ENCODE measurements at regions not wholly inside any gene's neighbourhood (a gene's known extent, or its start where the extent isn't known, plus 50 kb on each side); places are given as distances from the start of the nearest gene placed in this dataset.

GRCh38 chr16:79728923-79729240 lies 128.3 kb upstream of the MAF start:
- intact Hi-C loops (cut with micrococcal nuclease): no loop called here

DNA sequence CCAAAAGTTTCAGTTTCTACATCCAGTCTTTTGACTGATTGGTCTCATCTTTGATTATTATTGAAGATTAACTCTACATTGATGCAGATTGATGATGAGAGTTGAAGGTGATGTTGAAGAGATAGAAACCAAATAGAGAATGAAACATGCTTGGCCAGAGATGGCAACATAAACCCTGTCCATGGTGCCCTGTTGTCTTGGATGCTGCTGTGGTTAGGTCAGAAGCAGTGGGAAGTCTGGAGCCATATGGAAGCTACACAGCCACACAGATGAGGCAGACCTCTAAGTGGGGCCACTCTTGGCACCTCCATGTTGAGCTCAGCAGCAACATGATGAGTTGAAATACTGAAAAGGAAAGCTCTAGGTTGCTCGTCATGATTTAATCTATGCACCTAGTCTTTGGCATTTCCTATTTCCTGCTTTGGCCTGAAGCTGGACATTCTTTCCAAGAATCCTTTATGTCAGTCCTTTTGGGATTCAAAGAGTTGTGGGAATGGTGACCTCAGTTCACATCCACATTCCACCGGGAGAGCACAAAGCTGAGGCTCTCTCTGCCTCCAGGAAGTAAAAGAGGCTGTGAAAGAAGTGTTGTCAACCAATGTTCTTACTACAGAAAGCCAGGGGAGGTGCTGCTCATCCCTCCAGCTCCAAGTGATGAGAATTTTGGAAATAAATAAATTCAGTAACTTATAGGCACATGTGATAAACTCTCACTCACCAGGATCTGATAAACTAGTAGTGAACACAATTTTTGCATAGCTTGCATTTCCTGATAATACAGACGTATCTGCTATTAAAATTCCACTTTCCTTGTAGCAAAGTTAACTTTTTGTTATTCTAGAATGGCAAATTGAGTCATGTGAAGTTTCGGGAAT lies 127.7 kb upstream of the MAF start:
- Mint-ChIP-seq H3K4me1 (peaks cover 0 to 4% (median 0%) of the 10 kb centered on the region in 7 donors), H3K27me3 (peaks cover 0 to 13% (median 8%) of the 10 kb centered on the region in 5 donors), H3K9me3 (peaks cover 0 to 10% (median 0%) of the 10 kb centered on the region in 11 donors), H3K4me3 (no peak overlapping the region), H3K36me3 (peaks cover 0 to 9% (median 0%) of the 10 kb centered on the region in 5 donors), H3K27ac (no peak overlapping the region)
- no peak overlapping the region for H3K4me3 ChIP-seq (ENCODE audit: low read length)
- no peak for ATAC-seq
- no peaks in the 10 kb centered on the region for H3K9me3 ChIP-seq (ENCODE audit: control insufficient read depth in 2 of 3, low read length in 3 of 3)
- no peaks in the 10 kb centered on the region for H3K4me1 ChIP-seq (ENCODE audit: control insufficient read depth in 2 of 2, insufficient read depth in 2 of 2, low read length in 2 of 2)
- H3K36me3 ChIP-seq (ENCODE audit: control insufficient read depth in 2 of 3, insufficient read depth in 3 of 3, low read length in 3 of 3): no peaks in the 10 kb centered on the region
- DNase-seq: no peak
- ChIA-PET CTCF (no interaction called here), POLR2A (no interaction called here)
- intact Hi-C loops (cut with micrococcal nuclease): no loop called here
- H3K27ac ChIP-seq (ENCODE audit: low read depth, low read length): no peak overlapping the region
- H3K27me3 ChIP-seq (ENCODE audit: control insufficient read depth in 2 of 2, insufficient read depth in 2 of 2, low read length in 2 of 2): no peaks in the 10 kb centered on the region

More at GRCh38 chr16:79728923-79729240, 128.3 kb upstream of the MAF start:
- no peaks in the 10 kb centered on the region for H3K36me3 ChIP-seq (ENCODE audit: control insufficient read depth in 2 of 3, insufficient read depth in 3 of 3, low read length in 3 of 3)
- no peak overlapping the region for H3K27ac ChIP-seq (ENCODE audit: low read depth, low read length)
- H3K9me3 ChIP-seq (ENCODE audit: control insufficient read depth in 2 of 3, low read length in 3 of 3): no peaks in the 10 kb centered on the region
- H3K27me3 Mint-ChIP-seq: peaks cover 0 to 15% (median 13%) of the 10 kb centered on the region in 5 donors
- ChIA-PET CTCF (no interaction called here), POLR2A (no interaction called here)
- no peak for DNase-seq
- H3K4me1 ChIP-seq (ENCODE audit: control insufficient read depth in 2 of 2, insufficient read depth in 2 of 2, low read length in 2 of 2): no peaks in the 10 kb centered on the region
- no peak overlapping the region for H3K4me3 ChIP-seq (ENCODE audit: low read length)
- H3K27me3 ChIP-seq (ENCODE audit: control insufficient read depth in 2 of 2, insufficient read depth in 2 of 2, low read length in 2 of 2): no peaks in the 10 kb centered on the region
- H3K9me3 Mint-ChIP-seq: peaks cover 0 to 10% (median 0%) of the 10 kb centered on the region in 11 donors
- peaks cover 0 to 7% (median 0%) of the 10 kb centered on the region in 5 donors for H3K36me3 Mint-ChIP-seq
- peaks cover 0 to 4% (median 0%) of the 10 kb centered on the region in 7 donors for H3K4me1 Mint-ChIP-seq
- no peak overlapping the region for H3K4me3 Mint-ChIP-seq
- no peak for ATAC-seq
- H3K27ac Mint-ChIP-seq: no peak overlapping the region

GRCh38 chr16:79726902-79727301 lies 126.4 kb upstream of the MAF start:
- ChIA-PET POLR2A (no interaction called here), CTCF (no interaction called here)
- H3K4me3 Mint-ChIP-seq: no peak overlapping the region
- H3K4me3 ChIP-seq (ENCODE audit: low read length): no peak overlapping the region
- H3K27me3 Mint-ChIP-seq: peaks cover 0 to 13% (median 7%) of the 10 kb centered on the region in 5 donors
- H3K4me1 ChIP-seq (ENCODE audit: control insufficient read depth in 2 of 2, insufficient read depth in 2 of 2, low read length in 2 of 2): no peaks in the 10 kb centered on the region
- intact Hi-C loops (cut with micrococcal nuclease): no loop called here
- DNase-seq: no peak
- H3K27me3 ChIP-seq (ENCODE audit: control insufficient read depth in 2 of 2, insufficient read depth in 2 of 2, low read length in 2 of 2): no peaks in the 10 kb centered on the region
- ATAC-seq: no peak
- H3K27ac ChIP-seq (ENCODE audit: low read depth, low read length): no peak overlapping the region
- peaks cover 0 to 15% (median 0%) of the 10 kb centered on the region in 5 donors for H3K36me3 Mint-ChIP-seq
- peaks cover 0 to 4% (median 0%) of the 10 kb centered on the region in 7 donors for H3K4me1 Mint-ChIP-seq
- no peak overlapping the region for H3K27ac Mint-ChIP-seq
- peaks cover 0 to 19% (median 0%) of the 10 kb centered on the region in 11 donors for H3K9me3 Mint-ChIP-seq
- no peaks in the 10 kb centered on the region for H3K36me3 ChIP-seq (ENCODE audit: control insufficient read depth in 2 of 3, insufficient read depth in 3 of 3, low read length in 3 of 3)
- H3K9me3 ChIP-seq (ENCODE audit: control insufficient read depth in 2 of 3, low read length in 3 of 3): no peaks in the 10 kb centered on the region

- no peak for DNase-seq
- Histone ChIP-seq H3K36me3 (ENCODE audit: control insufficient read depth in 2 of 3, insufficient read depth in 3 of 3, low read length in 3 of 3) (no peaks in the 10 kb centered on the region), H3K27me3 (ENCODE audit: control insufficient read depth in 2 of 2, insufficient read depth in 2 of 2, low read length in 2 of 2) (no peaks in the 10 kb centered on the region), H3K9me3 (ENCODE audit: control insufficient read depth in 2 of 3, low read length in 3 of 3) (no peaks in the 10 kb centered on the region), H3K27ac (ENCODE audit: low read depth, low read length) (no peak overlapping the region), H3K4me1 (ENCODE audit: control insufficient read depth in 2 of 2, insufficient read depth in 2 of 2, low read length in 2 of 2) (no peaks in the 10 kb centered on the region), H3K4me3 (ENCODE audit: low read length) (no peak overlapping the region)
- no peak for ATAC-seq
- intact Hi-C loops (cut with micrococcal nuclease): no loop called here
- H3K27me3 Mint-ChIP-seq: peaks cover 0 to 5% (median 1%) of the 10 kb centered on the region in 5 donors
- peaks cover 0 to 4% (median 0%) of the 10 kb centered on the region in 7 donors for H3K4me1 Mint-ChIP-seq
- no peak overlapping the region for H3K27ac Mint-ChIP-seq
- peaks cover 0 to 19% (median 0%) of the 10 kb centered on the region in 11 donors for H3K9me3 Mint-ChIP-seq
- POLR2A ChIA-PET: no interaction called here
- CTCF ChIA-PET: interaction anchor here (0.6 kb wide), 1 partner anchor 72 kb away, joined by 3 read pairs; no protein-coding TSS in a partner anchor
- no peak overlapping the region for H3K4me3 Mint-ChIP-seq
- H3K36me3 Mint-ChIP-seq: peaks cover 0 to 15% (median 0%) of the 10 kb centered on the region in 5 donors
These were observed 124.5 kb upstream of the MAF start for GRCh38 chr16:79725051-79725450.

GRCh38 chr16:79723583-79724168 lies 123.1 kb upstream of the MAF start:
- Mint-ChIP-seq H3K27ac (no peak overlapping the region), H3K4me1 (peaks cover 0 to 4% (median 0%) of the 10 kb centered on the region in 7 donors), H3K27me3 (peaks cover 0 to 11% (median 0%) of the 10 kb centered on the region in 5 donors), H3K36me3 (peaks cover 0 to 15% (median 0%) of the 10 kb centered on the region in 5 donors), H3K9me3 (peaks cover 0 to 19% (median 0%) of the 10 kb centered on the region in 11 donors), H3K4me3 (no peak overlapping the region)
- CTCF ChIA-PET: no interaction called here
- Histone ChIP-seq H3K27ac (ENCODE audit: low read depth, low read length) (no peak overlapping the region), H3K27me3 (ENCODE audit: control insufficient read depth in 2 of 2, insufficient read depth in 2 of 2, low read length in 2 of 2) (no peaks in the 10 kb centered on the region), H3K4me3 (ENCODE audit: low read length) (no peak overlapping the region), H3K4me1 (ENCODE audit: control insufficient read depth in 2 of 2, insufficient read depth in 2 of 2, low read length in 2 of 2) (no peaks in the 10 kb centered on the region), H3K36me3 (ENCODE audit: control insufficient read depth in 2 of 3, insufficient read depth in 3 of 3, low read length in 3 of 3) (no peaks in the 10 kb centered on the region), H3K9me3 (ENCODE audit: control insufficient read depth in 2 of 3, low read length in 3 of 3) (no peaks in the 10 kb centered on the region)
- ATAC-seq: no peak
- DNase-seq: no peak
- POLR2A ChIA-PET: no interaction called here
- intact Hi-C loops (cut with micrococcal nuclease): no loop called here

DNA sequence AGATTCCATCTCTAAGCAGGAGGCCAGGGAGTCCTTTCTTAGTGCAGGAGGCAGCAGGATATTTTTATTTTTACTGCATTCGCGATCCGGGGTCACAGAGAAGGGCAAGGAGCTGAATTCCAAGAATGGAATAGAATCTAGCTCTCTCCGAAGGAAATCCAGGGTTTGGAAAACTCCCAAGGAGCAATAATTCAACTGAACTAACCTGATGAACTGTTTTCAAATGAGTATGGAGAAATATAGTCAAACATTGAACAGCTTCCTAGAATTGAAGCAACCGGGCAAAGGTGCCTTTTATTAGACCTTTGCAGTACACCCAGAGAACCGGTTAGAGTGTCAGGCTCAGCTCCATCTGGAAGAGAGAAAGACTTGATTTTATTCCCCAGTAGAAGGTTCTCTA lies 120.7 kb upstream of the MAF start:
- POLR2A ChIA-PET: no interaction called here
- peaks cover 0 to 10% (median 0%) of the 10 kb centered on the region in 11 donors for H3K9me3 Mint-ChIP-seq
- H3K27ac ChIP-seq (ENCODE audit: low read depth, low read length): no peak overlapping the region

More for the DNA sequence above, 120.7 kb upstream of the MAF start:
- Histone ChIP-seq H3K27me3 (ENCODE audit: control insufficient read depth in 2 of 2, insufficient read depth in 2 of 2, low read length in 2 of 2) (peaks cover 0 to 4% of the 10 kb centered on the region in 2 donors), H3K9me3 (ENCODE audit: control insufficient read depth in 2 of 3, low read length in 3 of 3) (no peaks in the 10 kb centered on the region), H3K4me1 (ENCODE audit: control insufficient read depth in 2 of 2, insufficient read depth in 2 of 2, low read length in 2 of 2) (no peaks in the 10 kb centered on the region), H3K36me3 (ENCODE audit: control insufficient read depth in 2 of 3, insufficient read depth in 3 of 3, low read length in 3 of 3) (no peaks in the 10 kb centered on the region), H3K4me3 (ENCODE audit: low read length) (no peak overlapping the region)
- H3K27ac Mint-ChIP-seq: no peak overlapping the region
- peaks cover 0 to 10% (median 0%) of the 10 kb centered on the region in 7 donors for H3K4me1 Mint-ChIP-seq
- ATAC-seq (no peak), DNase-seq (no peak)
- intact Hi-C loops (cut with micrococcal nuclease): no loop called here
- H3K36me3 Mint-ChIP-seq: peaks cover 0 to 8% (median 0%) of the 10 kb centered on the region in 5 donors
- CTCF ChIA-PET: no interaction called here
- no peak overlapping the region for H3K4me3 Mint-ChIP-seq
- H3K27me3 Mint-ChIP-seq: peaks cover 3 to 25% (median 7%) of the 10 kb centered on the region in 5 donors

Data from naive thymus-derived CD4-positive, alpha-beta T cell (primary cell).